SH-SY5Y (cell line): ENCODE measurements at regions not wholly inside any gene's neighbourhood (a gene's known extent, or its start where the extent isn't known, plus 50 kb on each side); places are given as distances from the start of the nearest gene placed in this dataset.

Experiments used
- GATA2 ChIP-seq: IDR thresholded peaks from 2 replicates; pipeline ENCODE4 v1.6.1; 2011; ENCODE audit warnings: mild to moderate bottlenecking, low read depth, low read length
- GATA3 ChIP-seq: IDR thresholded peaks from 2 replicates; pipeline ENCODE4 v1.6.1; 2011; ENCODE audit warnings: low read depth, mild to moderate bottlenecking, low read length, moderate library complexity

DNA sequence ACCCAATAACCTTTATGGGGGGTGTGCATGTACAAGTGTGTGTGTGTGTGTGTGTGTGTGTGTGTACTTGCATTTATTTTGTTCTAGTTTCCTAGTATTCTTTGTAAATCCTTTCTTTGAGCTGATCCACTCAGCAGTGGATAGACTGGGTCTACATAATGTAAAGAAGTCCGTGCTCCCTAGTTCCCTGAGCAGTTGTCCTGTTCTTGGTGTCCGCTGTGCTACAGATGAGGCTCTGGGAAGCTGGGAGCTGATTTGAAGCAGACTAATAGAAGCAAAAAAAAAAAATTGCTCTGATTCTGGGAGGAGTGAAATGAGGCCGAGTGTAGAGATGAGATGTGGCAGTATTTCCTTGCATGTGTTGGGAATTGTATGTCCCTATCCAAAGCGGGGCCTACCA lies 150.4 kb upstream of the WSCD2 start:
- TF ChIP-seq GATA2 (no peak), GATA3 (no peak)

- TF ChIP-seq GATA2, result no peak
- TF ChIP-seq GATA3, result no peak
Measured at GRCh38 chr12:107983756-107984472, 145.2 kb upstream of the WSCD2 start.

DNA sequence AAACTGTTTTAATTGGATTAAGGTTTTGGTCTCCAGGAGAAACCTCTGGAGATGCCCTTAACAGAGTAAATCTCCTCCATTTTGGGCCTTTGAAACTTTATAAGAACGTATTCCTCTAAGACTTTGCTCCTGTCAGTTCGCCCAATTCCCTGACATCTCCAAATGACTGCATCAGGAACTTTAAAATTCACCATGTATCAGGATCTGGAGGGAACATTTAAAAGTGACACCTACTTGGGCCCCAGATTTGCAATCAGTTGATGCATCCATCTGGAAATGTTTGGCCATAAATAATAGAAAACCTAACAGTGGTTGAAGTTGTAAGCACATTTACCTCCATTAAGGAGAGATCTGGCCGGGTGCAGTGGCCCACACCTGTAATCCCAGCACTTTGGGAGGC lies 144.1 kb upstream of the WSCD2 start:
- TF ChIP-seq GATA2 (no peak), GATA3 (no peak)

DNA sequence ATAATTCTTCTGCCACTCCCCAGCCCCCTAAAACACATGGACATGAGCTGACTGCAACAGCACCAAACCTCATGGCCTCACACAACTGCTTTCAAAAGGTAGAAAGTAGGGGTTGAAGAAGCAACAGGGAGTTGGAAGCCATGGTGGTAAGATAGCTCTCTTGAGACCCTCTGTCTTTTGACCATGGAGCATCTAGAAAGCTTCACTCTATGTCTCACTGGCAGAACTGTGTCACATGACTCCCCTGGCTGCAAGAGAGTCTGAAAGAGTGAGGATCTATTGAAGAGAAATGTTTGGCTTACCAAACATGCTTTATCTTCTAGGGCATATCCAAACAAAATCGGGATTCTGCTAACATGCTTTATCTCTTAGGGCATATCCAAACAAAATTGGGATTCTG lies 142.9 kb upstream of the WSCD2 start:
- TF ChIP-seq GATA3 (no peak), GATA2 (no peak)

DNA sequence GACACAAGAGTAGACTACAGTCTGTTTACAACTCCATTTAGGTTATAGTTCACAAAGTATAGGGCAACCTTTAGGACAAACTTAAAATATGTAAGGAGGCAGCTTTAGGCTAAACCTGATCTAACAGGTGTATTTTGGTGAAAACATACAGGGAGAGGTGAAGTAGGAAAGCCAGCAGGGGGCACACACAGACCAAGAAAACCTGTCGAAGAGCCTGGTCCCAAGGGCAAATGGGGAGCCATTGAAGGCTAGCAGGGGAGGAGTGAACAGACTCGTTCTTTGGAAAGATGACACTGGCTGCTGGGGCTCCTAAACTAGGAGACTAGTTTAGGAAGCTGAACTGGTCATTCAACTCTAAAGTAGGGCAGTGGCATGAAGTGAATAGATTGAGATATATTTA lies 138.8 kb upstream of the WSCD2 start:
- no peak for TF ChIP-seq GATA2
- TF ChIP-seq GATA3, result no peak

GRCh38 chr12:107992029-107992428 lies 137.1 kb upstream of the WSCD2 start:
- TF ChIP-seq GATA3, result no peak
- TF ChIP-seq GATA2, result no peak

- TF ChIP-seq GATA2 (no peak), GATA3 (no peak)
Measured at GRCh38 chr12:107992870-107993451, 136.1 kb upstream of the WSCD2 start.

DNA sequence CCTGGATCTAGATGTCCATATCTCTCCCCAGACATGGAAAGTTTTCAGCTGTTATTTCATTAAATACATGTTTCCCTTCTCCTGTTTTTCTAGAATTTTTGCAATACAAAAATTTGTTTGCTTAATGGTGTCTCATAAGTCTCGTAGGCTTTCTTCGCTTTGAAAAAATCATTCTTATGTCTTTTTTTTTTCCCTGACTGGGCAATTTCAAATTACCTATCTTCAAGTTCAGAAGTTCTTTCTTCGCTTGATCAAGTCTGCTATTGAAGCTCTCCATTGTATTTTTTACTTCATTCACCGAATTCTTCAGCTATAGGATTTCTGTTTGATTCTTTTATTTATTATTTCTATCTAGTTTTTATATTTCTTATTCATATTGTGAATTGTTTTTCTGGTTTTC lies 130.2 kb upstream of the WSCD2 start:
- no peak for TF ChIP-seq GATA2
- no peak for TF ChIP-seq GATA3

DNA sequence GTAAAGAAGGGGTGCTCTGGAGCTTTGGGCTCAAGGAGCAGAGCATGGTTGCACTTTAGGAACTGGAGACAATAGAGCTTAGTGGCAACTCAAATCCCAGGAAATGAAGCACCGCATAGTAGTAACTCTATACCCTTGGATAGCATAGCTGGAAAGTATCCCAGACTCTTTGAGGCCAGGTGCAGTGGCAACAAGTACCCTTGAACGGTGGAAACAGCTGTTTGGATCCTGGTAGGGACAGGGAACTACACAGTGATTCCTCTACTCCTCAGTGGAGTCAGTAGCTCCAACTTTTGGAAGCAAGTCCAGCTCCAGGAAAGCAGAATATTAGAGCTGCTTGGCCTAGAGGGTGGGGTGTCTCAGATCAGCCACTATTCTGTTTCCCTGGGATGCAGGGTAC lies 129.0 kb upstream of the WSCD2 start:
- TF ChIP-seq GATA3, result no peak
- TF ChIP-seq GATA2, result no peak

DNA sequence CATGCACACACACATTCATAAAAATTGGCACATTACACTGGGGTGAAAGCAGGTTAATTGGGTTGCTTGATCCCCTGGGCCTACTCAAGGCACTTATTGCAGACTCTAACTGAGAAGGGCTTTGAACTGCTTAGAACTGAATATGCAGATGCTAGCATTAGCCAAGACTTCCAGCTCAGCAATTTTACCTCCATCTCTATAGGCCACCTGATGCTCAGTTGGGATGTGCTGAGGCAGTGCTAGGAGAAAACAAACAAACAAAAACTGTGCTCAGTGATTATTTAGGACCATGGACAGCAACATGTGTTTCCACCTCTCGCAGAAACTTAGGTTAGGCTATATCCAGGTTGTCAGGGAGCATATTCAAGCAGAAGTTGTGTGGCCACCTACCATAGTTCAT lies 124.8 kb upstream of the WSCD2 start:
- no peak for TF ChIP-seq GATA2
- no peak for TF ChIP-seq GATA3

GRCh38 chr12:108008163-108008905 lies 120.8 kb upstream of the WSCD2 start:
- TF ChIP-seq GATA2, result no peak
- TF ChIP-seq GATA3, result no peak

DNA sequence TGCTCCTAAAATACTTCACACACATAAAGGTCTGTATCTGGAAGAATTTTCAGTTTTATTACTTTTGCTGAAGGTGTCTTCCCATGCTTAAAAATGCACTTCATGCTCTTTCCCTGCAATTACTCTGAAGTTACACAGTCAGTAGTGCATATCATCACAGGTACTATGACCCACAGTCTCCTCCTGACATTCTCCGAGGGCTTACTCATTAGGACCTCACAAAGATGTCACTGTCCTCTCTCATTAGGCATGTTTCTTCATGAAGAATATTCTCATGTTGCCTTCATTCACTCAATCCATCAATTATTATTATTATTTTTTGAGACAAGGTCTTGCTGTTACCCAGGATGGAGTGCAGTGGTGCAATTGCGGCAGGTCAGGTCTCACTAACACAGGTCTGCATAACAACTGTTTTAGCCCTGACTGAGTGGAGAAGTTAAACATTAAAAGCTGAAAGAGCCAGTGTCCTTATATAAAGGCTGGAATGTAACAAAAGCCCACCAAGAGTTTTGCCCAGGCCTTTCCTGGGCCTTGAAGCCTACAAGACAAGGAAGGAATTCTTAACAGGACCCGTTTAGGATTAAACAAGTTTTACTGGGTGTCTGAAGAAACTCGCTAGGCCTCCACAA lies 119.5 kb upstream of the WSCD2 start:
- TF ChIP-seq GATA3 (no peak), GATA2 (no peak)

DNA sequence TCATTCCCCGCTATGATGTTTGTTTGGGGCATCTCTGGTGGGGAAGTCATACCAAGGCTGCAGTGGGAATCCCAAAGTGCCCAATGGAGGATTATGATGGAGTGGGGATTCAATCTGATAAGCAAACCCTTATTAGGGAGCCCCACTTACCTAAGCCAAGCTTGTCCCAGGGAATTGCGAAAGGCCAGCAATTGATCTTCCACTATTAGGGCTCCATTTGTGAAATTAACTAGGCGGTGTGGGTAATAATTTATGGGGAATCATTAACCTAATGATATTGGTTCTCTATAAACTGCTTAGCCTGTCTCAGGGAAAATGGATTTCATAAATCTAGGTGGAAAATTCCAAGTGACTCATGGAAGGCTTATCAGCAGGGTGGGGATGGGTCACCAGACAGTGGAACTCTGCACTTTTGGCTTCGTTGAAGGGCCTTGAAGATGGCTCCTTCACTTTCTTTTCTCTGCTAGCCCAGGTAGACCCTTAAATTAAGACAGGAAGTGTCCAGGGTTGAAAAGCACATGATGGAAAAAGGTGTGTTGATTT lies 113.0 kb upstream of the WSCD2 start:
- TF ChIP-seq GATA2 (no peak), GATA3 (no peak)

DNA sequence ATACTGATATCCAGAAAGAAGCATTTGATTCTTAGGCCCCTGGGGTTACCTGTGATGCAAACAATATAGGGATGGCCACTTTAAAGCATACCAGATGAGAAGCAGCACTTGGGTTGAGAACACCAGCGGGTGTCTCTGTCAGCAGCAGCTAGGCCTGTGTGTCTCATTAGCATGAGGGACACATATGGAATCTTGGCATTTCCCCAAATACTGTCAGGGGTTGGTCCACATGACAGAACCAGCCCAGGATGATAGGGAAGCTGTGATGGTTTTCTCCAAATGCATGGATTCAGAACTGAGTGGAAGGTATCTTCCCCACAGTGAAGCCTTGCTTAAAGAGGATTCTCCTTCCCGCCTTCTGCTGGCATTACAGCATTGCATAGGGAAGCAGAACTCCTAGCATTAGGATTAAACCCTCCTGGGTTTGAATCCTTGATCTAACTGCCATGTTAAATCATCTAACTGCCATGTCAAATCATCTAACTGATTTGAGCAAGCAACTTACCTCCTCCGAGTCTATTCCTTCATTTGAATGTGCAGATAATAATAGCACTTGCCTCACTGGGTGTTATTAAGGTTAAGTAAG lies 111.5 kb upstream of the WSCD2 start:
- no peak for TF ChIP-seq GATA2
- no peak for TF ChIP-seq GATA3
